Kidney tubule cell (primary cell): ENCODE measurements at regions not wholly inside any gene's neighbourhood (a gene's known extent, or its start where the extent isn't known, plus 50 kb on each side); places are given as distances from the start of the nearest gene placed in this dataset.

Experiments
- DNase-seq: peaks from one replicate; pipeline ENCODE4 v3.0.0-alpha.2; 2018; ENCODE audit warnings: low spot score

DNA sequence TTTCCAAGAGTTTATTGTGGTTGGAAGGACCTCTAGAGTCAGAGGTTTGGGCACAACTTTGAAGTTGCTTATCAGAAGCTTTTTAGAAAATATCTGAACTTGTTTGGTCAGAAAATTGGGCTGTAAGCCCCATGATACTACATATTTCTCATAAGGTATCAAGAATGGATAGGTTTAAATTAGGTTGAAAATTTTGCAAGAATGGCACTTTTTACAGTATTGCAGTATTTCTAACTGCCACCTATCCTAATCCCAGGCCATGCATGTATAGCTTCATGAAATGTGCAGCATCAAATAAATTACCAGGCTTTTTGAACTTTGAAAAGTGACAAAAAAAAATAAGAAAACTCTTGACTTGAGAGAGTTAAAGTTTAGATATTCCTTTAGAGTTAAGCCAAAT is 367.2 kb downstream of the FIGN start:
- DNase-seq: no peak

DNA sequence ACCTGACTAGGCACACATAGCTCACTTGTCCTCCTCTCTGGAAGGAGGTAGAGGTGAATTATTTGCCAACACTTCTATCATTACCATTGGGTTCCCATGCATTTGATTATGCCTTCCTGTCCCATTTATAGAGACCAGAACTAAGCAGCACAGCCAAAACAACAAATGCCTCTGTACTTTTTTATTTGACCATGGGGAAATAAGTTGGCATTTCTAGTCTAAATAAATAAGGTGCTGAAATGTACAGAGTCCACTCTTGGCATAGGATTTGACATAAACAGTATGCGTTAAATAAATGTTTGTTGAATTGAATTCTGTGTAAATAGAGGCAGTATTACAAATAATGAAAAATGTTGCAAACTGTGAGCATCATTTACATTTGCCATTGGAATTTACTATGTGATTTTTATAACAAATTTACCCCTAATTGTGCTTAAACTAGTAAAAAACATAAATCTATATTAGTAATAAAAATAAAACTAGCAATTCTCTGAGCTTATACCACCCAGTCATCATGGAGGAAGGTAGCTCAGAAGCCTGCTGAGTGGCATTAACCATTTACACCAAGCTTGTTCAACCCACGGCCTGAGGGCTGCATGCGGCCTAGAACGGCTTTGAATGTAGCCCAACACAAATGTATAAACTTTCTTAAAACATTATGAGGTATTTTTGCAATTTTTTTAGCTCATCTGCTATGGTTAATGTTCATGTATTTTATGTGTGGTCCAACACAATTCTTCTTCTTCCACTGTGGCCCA is 367.8 kb downstream of the FIGN start:
- no peak for DNase-seq

DNA sequence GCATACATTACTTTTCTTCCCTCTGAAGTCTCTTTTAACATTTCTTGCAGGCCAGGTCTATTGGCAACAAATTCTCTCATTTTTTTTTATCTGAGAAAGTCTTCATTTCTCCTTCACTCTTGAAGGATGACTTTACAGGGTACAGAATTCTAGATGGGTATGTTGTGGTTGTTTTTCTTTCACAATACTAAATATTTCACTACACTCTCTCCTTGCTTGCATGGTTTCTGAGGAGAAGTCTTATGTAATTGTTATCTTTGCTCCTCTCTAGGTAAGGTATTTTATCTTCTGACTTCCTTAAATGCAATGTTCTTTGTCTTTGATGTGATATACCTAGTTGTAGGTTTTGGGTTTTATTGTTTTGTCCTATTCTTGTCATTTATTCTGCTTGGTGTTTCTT is 371.1 kb downstream of the FIGN start:
- DNase-seq: no peak

GRCh38 chr2:163353551-163353950 is 382.3 kb downstream of the FIGN start:
- DNase-seq: no peak

- no peak for DNase-seq
Observed at GRCh38 chr2:163351966-163352365, 383.8 kb downstream of the FIGN start.

DNA sequence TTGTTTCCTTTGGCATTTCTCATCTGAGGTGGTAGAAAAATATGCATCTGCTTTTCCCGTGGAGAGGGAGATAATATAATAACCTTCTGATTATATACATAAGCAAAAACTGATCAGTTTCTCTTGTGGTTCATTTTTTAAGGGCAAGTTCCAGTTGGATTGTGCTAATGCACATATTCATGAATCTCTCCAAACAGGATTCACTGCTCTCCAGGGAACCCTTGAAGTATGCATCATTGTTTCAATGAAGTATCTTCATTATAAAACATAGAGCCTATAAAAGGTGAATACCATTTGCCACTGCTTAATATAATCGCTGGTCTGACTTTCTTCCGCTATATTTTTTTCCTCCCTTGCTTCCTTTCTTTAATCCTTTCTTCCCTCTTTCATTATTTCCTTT is 384.7 kb downstream of the FIGN start:
- no peak for DNase-seq

GRCh38 chr2:163348857-163349380 is 386.9 kb downstream of the FIGN start:
- DNase-seq: peak; percentile 92

GRCh38 chr2:163347982-163348856 is 387.6 kb downstream of the FIGN start:
- DNase-seq: peak; percentile 95

DNA sequence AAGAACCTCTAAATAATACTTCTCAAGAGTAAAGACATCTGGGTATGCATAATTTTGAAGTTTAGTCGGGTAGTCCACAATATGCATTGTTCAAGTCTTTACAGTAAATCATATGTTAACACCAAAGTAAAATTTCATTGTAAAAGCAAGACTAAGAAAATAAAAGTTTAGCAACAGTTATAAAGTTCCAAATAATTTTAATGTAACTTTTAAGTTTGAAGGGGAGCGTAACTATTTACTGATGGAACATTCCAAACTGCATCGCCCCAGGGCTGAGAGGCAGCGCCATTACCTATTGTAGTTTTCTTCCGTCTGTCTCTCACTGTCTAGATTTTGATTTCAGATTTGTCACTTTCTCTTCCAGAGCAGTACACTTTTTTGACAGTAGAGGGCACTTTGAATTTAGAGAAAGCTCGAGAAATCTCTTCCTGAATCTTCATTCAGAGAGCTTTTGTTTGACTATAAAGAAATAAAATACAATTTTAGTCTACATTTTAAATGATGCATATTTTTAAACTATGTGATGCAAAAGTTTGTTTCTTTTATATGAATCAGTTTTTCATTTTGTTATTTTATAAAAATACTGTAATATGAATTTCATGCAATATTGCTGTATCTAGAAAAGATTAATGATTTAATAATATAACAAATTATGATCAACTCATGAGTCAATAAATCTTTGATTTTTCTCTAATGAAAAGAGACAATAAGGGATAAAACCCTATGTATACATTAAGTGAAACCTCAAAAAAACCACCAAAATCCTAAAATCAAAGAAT is 389.8 kb downstream of the FIGN start:
- DNase-seq: peak; percentile 79

- DNase-seq: no peak
Observed at GRCh38 chr2:163343316-163343715, 392.5 kb downstream of the FIGN start.

GRCh38 chr2:163341426-163341825 is 394.4 kb downstream of the FIGN start:
- DNase-seq: peak; percentile 42

DNA sequence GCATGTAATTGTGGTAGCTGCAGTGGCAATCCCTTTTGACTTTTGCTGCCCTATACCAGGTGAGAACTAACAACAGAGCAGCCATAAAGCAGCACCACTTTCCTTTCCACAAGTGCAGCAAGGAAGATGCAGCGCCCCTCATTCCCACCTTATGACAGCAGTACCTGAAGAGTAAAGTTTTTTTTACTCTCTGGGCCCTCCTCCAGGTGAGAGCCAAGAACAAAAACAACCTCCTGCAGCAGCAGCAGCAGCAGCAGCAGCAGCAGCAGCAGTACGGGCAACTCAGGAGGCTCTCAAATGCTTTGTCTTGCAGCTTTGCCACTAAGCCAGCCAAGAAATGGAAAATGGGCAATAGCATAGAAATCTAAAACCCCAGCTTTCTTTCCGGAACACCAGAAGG is 397.5 kb downstream of the FIGN start:
- DNase-seq: no peak

DNA sequence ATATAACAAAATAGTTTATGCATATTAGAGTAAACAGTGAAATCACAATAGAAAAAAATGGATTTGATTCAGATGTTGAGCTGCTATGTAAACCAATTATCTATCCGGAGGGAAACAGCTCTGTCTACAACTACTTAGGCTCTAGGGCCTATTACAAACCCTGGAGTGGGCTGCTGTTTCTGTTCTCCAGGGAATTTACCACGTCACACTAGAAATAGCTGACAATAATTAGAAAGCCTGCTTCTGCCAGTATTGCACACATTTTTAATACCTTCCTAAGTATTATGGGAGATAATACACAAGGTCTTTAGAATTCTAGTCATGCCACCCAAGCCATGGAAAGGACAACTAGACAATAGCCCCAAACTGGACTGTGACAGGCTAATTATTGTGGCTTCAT is 411.1 kb downstream of the FIGN start:
- no peak for DNase-seq

- no peak for DNase-seq
Observed at GRCh38 chr2:163319006-163319405, 416.8 kb downstream of the FIGN start.

- DNase-seq: no peak
Observed at GRCh38 chr2:163314712-163315111, 421.1 kb downstream of the FIGN start.

DNA sequence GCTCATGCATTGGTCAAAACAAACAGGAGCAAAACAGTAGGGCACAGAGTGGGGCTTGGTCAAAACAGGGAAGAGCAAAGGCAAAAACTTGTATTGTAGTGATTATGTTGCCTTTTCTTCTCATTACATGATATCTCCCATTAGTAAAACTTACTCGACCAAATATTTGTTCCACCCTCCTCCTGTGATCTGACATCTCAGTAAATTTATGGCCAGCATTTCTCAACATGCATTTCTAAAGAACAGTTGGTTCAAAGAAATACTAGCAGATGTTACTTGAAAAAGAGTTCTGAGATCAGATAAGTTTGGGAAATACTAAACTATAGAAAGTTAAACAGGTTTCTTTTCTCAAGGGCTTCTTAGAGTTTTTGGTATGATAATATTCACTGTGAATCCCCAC is 423.1 kb downstream of the FIGN start:
- DNase-seq: no peak

DNA sequence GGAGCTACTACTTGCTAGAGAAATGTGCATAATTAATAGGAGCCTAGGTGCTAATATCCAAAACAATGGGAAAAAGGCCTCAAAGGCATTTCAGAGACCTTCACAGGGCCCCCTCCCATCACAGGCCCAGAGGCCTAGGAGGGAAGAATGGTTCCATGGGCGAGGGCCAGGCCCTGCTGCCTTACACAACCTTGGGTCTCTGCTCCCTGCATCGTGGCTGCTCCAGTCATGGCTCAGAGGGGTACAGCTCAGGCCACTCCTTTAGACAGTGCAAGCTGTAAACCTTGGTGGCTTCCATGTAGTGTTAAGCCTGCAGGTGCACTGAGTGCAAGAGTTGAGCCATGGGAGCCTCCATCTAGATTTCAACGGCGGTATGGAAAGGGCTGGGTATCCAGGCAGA is 429.2 kb downstream of the FIGN start:
- no peak for DNase-seq

DNA sequence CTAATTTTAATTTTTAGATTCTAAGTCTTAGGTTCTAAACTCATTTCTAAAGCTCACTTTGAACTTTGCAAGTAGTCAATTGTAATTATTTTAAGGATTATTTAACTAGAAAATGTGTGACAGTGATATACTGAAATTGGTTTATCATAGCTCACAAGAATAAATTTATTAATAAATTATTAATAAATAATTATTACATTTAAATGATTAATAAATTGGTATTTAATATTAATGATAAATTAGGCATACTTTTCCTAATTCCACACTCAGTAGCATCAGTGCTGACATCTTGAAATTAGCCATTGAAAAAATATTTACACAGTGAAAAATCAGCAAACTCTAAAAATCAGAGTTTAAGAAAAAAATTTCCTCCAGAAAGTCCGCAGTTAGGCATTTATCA is 433.7 kb downstream of the FIGN start:
- no peak for DNase-seq

GRCh38 chr2:163291790-163292189 is 444.0 kb downstream of the FIGN start:
- no peak for DNase-seq

DNA sequence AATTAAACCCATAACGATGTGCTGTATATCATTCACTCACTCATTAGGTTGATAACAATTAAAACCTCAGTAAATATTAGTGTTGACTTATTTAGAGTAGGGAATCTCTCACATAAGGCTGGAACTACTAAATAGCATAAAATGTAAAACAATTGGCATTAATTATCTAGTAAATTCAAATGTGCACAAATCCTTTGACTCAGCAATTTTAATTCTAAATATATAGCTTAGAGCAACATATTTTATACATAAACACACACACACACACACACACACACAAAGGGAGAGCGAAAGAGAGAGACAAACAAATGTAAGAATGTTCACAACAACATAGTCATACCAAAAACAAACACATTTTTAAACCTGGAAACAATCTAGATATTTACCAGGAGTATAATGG is 443.1 kb upstream of the KCNH7 start:
- DNase-seq: no peak

DNA sequence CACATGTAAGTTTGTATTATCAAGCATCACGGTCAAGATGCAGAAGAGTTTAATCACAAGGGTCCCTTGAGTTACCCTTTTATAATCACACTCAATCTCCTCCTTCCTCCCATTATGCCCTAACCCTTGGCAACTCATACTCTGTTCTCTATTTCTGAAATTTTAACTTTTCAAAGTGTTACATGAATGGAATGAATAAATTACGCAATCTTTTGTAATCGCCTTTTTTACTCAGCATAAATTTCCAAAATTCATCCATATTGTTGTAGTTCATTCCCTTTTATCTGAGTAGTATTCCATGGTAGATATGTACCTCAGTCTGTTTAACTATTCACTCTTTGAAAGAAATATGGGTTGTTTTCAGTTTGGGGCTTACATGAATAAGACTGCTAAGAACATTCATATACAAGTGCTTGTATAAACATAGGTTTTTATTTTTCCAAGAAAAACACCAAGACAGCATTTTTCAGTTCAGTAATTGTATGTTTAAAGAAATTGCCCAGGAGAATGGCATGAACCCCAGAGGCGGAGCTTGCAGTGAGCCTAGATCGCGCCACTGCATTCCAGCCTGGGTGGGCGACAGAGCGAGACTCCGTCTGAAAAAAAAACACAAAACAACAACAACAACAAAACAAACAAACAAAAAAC is 430.9 kb upstream of the KCNH7 start:
- DNase-seq: no peak

GRCh38 chr2:163266772-163267171 is 428.2 kb upstream of the KCNH7 start:
- DNase-seq: peak; percentile 81
